ENCODE measurements at regions not wholly inside any gene's neighbourhood (a gene's known extent, or its start where the extent isn't known, plus 50 kb on each side); places are given as distances from the start of the nearest gene placed in this dataset.
"Not testable (repeated sequence)": the region's sequence is repeated elsewhere in the genome, so short reads cannot be mapped to it uniquely, and the experiment has no call there.

DNA sequence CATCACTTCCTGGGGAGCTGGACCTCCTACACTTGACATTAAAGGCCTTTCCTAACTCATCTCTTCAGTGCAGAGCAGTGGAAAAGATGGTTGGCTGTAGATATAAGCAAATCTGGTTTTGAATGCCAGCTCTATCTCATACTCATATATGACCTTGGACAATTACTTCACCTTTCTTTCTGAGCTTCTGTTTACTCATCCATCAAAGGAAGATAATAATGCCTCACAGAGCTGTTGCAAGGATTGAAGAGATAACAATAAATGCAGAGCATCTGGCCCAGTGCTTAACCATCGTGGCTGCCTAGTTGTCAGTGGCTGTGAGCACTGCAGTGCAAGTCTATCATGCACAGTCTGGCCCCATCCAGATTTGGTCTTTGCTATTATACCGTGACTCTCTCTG, 148.1 kb upstream of the EOLA2 start:
- H3K9me3 ChIP-seq: no peaks in the 10 kb centered on the region
- ATAC-seq (no peak), DNase-seq (no peak)
- no peaks in the 10 kb centered on the region for H3K4me1 ChIP-seq
- no peak overlapping the region for H3K4me3 ChIP-seq
- intact Hi-C loops (cut with DNase I): no loop called here
- TF ChIP-seq, protein P1, sequence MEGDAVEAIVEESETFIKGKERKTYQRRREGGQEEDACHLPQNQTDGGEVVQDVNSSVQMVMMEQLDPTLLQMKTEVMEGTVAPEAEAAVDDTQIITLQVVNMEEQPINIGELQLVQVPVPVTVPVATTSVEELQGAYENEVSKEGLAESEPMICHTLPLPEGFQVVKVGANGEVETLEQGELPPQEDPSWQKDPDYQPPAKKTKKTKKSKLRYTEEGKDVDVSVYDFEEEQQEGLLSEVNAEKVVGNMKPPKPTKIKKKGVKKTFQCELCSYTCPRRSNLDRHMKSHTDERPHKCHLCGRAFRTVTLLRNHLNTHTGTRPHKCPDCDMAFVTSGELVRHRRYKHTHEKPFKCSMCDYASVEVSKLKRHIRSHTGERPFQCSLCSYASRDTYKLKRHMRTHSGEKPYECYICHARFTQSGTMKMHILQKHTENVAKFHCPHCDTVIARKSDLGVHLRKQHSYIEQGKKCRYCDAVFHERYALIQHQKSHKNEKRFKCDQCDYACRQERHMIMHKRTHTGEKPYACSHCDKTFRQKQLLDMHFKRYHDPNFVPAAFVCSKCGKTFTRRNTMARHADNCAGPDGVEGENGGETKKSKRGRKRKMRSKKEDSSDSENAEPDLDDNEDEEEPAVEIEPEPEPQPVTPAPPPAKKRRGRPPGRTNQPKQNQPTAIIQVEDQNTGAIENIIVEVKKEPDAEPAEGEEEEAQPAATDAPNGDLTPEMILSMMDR (IDR thresholded peaks at IDR 0.05): no peak
- no peak for TF ChIP-seq POLR2A (IDR thresholded peaks at IDR 0.05)
- no peaks in the 10 kb centered on the region for H3K36me3 ChIP-seq
- 55% methylated on average over 2 of the region's 2 CpGs for WGBS (ENCODE audit: insufficient coverage, low coverage, low lambda C conversion rate, missing lambda C conversion rate)
- H3K27ac ChIP-seq: no peak overlapping the region
- H3K27me3 ChIP-seq: no peaks in the 10 kb centered on the region

DNA sequence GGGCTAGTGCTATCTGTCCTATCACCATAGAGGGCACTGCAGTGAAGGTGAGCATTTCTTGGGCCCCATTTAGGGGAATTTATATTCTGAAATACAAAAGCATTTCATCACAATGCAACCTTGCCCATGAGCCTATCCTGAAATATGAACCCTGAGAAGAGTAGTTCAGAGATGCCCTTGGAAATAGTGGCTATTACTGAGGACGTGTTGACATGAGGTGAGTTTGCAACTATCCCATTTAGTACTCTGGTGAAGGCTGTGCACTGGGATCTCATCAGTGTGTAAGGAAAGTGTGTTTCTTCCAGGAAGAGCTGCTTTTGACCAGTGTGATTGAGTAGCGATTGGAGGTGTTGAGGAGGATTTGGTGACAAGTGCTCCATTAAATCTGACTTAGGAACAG, 149.3 kb upstream of the EOLA2 start:
- intact Hi-C loops (cut with DNase I): no loop called here
- no peaks in the 10 kb centered on the region for H3K4me1 ChIP-seq
- no peak overlapping the region for H3K4me3 ChIP-seq
- TF ChIP-seq, protein P1 (IDR thresholded peaks at IDR 0.05): no peak
- TF ChIP-seq POLR2A (IDR thresholded peaks at IDR 0.05): no peak
- H3K27ac ChIP-seq: no peak overlapping the region
- 54% methylated on average over 2 of the region's 2 CpGs for WGBS (ENCODE audit: insufficient coverage, low coverage, low lambda C conversion rate, missing lambda C conversion rate)
- no peaks in the 10 kb centered on the region for H3K36me3 ChIP-seq
- no peaks in the 10 kb centered on the region for H3K27me3 ChIP-seq
- DNase-seq: no peak
- no peak for ATAC-seq
- H3K9me3 ChIP-seq: no peaks in the 10 kb centered on the region

DNA sequence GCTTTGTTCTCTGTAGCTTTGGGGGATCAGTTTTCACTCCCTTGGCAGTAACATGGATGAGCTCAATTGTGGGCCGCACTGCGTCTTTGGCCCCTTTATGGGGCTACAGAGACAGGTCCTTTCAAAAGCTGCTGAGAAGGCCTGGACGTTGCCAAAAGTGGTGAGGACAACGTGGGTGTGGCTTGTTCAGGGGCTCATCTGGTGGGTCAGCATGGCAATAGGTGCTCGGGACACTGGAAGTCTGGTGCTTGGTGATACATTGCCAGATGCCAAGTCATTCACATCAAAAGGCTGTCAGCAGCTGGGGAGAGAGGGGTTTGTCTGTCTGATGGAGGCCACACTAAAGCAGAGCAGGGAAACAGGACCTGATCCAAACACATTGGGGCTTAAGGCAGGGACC, 149.8 kb upstream of the EOLA2 start:
- H3K4me1 ChIP-seq: no peaks in the 10 kb centered on the region
- WGBS (ENCODE audit: insufficient coverage, low coverage, low lambda C conversion rate, missing lambda C conversion rate): no CpG with 5 or more reads among the region's 5 CpGs
- DNase-seq (no peak), ATAC-seq (no peak)
- no peak overlapping the region for H3K4me3 ChIP-seq
- H3K36me3 ChIP-seq: no peaks in the 10 kb centered on the region
- no peaks in the 10 kb centered on the region for H3K27me3 ChIP-seq
- intact Hi-C loops (cut with DNase I): no loop called here
- TF ChIP-seq, protein P1 (IDR thresholded peaks at IDR 0.05): no peak
- TF ChIP-seq POLR2A (IDR thresholded peaks at IDR 0.05): no peak
- H3K27ac ChIP-seq: no peak overlapping the region
- no peaks in the 10 kb centered on the region for H3K9me3 ChIP-seq

DNA sequence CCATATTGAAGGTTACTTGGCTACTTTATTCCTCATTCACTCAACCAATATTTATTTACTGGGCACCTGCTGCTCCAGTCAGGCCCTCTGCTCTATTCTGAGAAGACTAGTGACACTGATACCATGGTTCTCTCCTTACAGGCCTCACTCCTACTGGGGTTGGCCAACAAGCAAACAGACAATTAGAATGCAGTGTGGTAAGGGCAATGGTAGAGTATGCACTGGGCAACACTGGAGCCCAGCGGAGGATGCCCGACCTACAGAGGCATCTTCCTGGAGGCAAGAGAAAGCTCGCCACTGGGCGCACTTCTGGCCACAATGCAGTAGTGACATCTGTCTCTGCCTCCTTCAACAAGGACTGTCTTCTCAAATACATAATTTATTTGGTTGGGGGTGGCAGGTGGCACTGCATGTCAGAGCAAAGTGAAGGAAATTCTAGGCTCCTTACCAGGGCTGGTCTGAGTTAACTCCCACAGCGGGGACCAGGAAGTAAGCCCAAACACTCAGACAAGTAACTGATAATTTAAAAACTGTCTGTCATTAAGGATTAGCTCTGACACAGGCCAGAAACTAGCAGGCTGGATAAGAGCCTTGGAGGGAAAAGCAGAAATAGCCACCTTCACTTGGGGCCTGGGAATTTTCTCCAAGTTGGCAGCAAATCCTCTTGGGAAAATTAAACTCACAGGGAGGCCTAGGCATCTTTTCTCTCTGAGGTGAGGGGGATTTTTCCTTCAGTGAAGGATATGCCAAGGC, 150.7 kb upstream of the EOLA2 start:
- intact Hi-C loops (cut with DNase I): no loop called here
- WGBS (ENCODE audit: insufficient coverage, low coverage, low lambda C conversion rate, missing lambda C conversion rate): 91% methylated on average over 5 of the region's 5 CpGs
- H3K36me3 ChIP-seq: no peaks in the 10 kb centered on the region
- H3K4me1 ChIP-seq: no peaks in the 10 kb centered on the region
- DNase-seq (no peak), ATAC-seq (no peak)
- no peaks in the 10 kb centered on the region for H3K9me3 ChIP-seq
- TF ChIP-seq, protein P1 (IDR thresholded peaks at IDR 0.05): no peak
- no peak for TF ChIP-seq POLR2A (IDR thresholded peaks at IDR 0.05)
- H3K27me3 ChIP-seq: no peaks in the 10 kb centered on the region
- H3K27ac ChIP-seq: no peak overlapping the region
- H3K4me3 ChIP-seq: no peak overlapping the region

DNA sequence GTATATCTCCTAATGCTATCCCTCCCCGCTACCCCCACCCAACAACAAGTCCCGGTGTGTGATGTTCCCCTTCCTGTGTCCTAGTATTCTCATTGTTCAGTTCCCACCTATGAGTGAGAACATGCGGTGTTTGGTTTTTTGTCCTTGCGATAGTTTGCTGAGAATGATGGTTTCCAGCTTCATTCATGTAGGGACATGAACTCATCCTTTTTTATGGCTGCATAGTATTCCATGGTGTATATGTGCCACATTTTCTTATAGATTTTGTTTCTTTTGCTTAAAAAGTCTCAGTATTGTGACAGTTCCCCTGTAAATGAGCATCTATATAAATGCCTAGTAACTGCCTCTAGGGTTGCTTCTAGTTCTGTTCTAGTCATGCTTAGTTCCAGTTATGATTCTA, 153.0 kb upstream of the EOLA2 start:
- H3K27me3 ChIP-seq; intact Hi-C loops (cut with DNase I); DNase-seq; ATAC-seq; H3K4me1 ChIP-seq; H3K4me3 ChIP-seq; H3K27ac ChIP-seq; H3K9me3 ChIP-seq; H3K36me3 ChIP-seq: not testable (repeated sequence)
- 83% methylated on average over 4 of the region's 4 CpGs for WGBS (ENCODE audit: insufficient coverage, low coverage, low lambda C conversion rate, missing lambda C conversion rate)

All from right lobe of liver (tissue), 6 donors.